Liver (tissue), 8 donors: ENCODE measurements at regions not wholly inside any gene's neighbourhood (a gene's known extent, or its start where the extent isn't known, plus 50 kb on each side); places are given as distances from the start of the nearest gene placed in this dataset.

Source experiments
- DNase-seq: peaks from one replicate; pipeline ENCODE4 v3.0.0-alpha.2; 2017; ENCODE audit warnings: low spot score
- H3K27ac ChIP-seq, 2 donors: one replicate each; pipeline ENCODE4 v1.7.0; 2013; ENCODE audit warnings: inconsistent platforms in 2 of 2, low read length in 2 of 2, control low read depth in 1 of 2, low read depth in 1 of 2, mild to moderate bottlenecking in 1 of 2
- H3K27me3 ChIP-seq, 4 donors: one replicate each; pipeline versions ENCODE4 v1.6.1 to v1.7.0; 2013; ENCODE audit warnings: low read length in 3 of 4, inconsistent platforms in 1 of 4, mild to moderate bottlenecking in 1 of 4, moderate library complexity in 1 of 4; ENCODE audit not compliant: control insufficient read depth in 4 of 4, insufficient read depth in 4 of 4
- H3K36me3 ChIP-seq, 4 donors: one replicate each; pipeline versions ENCODE4 v1.6.1 to v1.7.0; 2013; ENCODE audit warnings: low read length in 3 of 4, mild to moderate bottlenecking in 3 of 4, low read depth in 1 of 4, moderate library complexity in 1 of 4; ENCODE audit not compliant: control insufficient read depth in 4 of 4, insufficient read depth in 3 of 4
- H3K4me1 ChIP-seq, 4 donors: one replicate each; pipeline versions ENCODE4 v1.6.1 to v1.7.0; 2013; ENCODE audit warnings: low read length in 3 of 4, mild to moderate bottlenecking in 3 of 4, moderate library complexity in 1 of 4; ENCODE audit not compliant: control insufficient read depth in 4 of 4, insufficient read depth in 4 of 4
- H3K4me3 ChIP-seq, 3 donors: one replicate each; pipeline versions ENCODE4 v1.6.1 to v1.7.0; 2013; ENCODE audit warnings: low read length in 3 of 3, control low read depth in 1 of 3, low read depth in 1 of 3, mild to moderate bottlenecking in 1 of 3
- H3K9ac ChIP-seq, 2 donors: one replicate each; pipeline ENCODE4 v1.7.0; 2013; ENCODE audit warnings: low read length in 2 of 2, mild to moderate bottlenecking in 2 of 2, moderate library complexity in 2 of 2, control low read depth in 1 of 2, low read depth in 1 of 2
- H3K9me3 ChIP-seq, 4 donors: one replicate each; pipeline versions ENCODE4 v1.6.1 to v1.7.0; 2013; ENCODE audit warnings: low read length in 3 of 4; ENCODE audit not compliant: control insufficient read depth in 4 of 4
- ATF3 ChIP-seq: IDR thresholded peaks from 2 replicates; pipeline ENCODE4 v1.6.1; 2016; ENCODE audit warnings: antibody characterized with exemption
- CTCF ChIP-seq: fragments of 150-350 bp; IDR thresholded peaks from 2 replicates; pipeline ENCODE4 v1.5.1; 2017; ENCODE audit warnings: improper control_type of control experiment, low read depth, low read length; ENCODE audit not compliant: missing input control
- EGR1 ChIP-seq, 2 donors: IDR thresholded peaks; 2 replicates each; pipeline ENCODE4 v1.6.1; 2016 to 2018; ENCODE audit warnings: antibody characterized with exemption in 2 of 2, low read depth in 2 of 2
- FOXA1 ChIP-seq: IDR thresholded peaks from 2 replicates; pipeline ENCODE4 v1.6.1; 2016; ENCODE audit warnings: antibody characterized with exemption
- GABPA ChIP-seq, 2 donors: IDR thresholded peaks in 1 of 2; conservative IDR thresholded peaks in 1 of 2; 2 replicates each; pipeline ENCODE4 v1.6.1; 2016; ENCODE audit warnings: antibody characterized with exemption in 2 of 2, mild to moderate bottlenecking in 1 of 2, moderate library complexity in 1 of 2
- HNF4A ChIP-seq, 2 donors: conservative IDR thresholded peaks; 2 replicates each; pipeline ENCODE4 v1.6.1; 2016; ENCODE audit warnings: antibody characterized with exemption in 2 of 2, mild to moderate bottlenecking in 2 of 2
- HNF4G ChIP-seq: IDR thresholded peaks from 2 replicates; pipeline ENCODE4 v1.6.1; 2016; ENCODE audit warnings: antibody characterized with exemption
- JUND ChIP-seq, 2 donors: IDR thresholded peaks; 2 replicates each; pipeline ENCODE4 v1.6.1; 2016; ENCODE audit warnings: antibody characterized with exemption in 2 of 2
- MAX ChIP-seq: IDR thresholded peaks from 2 replicates; pipeline ENCODE4 v1.6.1; 2016; ENCODE audit warnings: antibody characterized with exemption
- NR2F2 ChIP-seq: IDR thresholded peaks from 2 replicates; pipeline ENCODE4 v1.6.1; 2016; ENCODE audit warnings: antibody characterized with exemption
- REST ChIP-seq: IDR thresholded peaks from 2 replicates; pipeline ENCODE4 v1.6.1; 2016; ENCODE audit warnings: antibody characterized with exemption, mild to moderate bottlenecking
- RXRA ChIP-seq, 2 donors: IDR thresholded peaks; 2 replicates each; pipeline ENCODE4 v1.6.1; 2017 to 2018; ENCODE audit warnings: antibody characterized with exemption in 2 of 2, mild to moderate bottlenecking in 1 of 2
- SP1 ChIP-seq: IDR thresholded peaks from 2 replicates; pipeline ENCODE4 v1.6.1; 2018; ENCODE audit warnings: antibody characterized with exemption, mild to moderate bottlenecking
- TAF1 ChIP-seq: conservative IDR thresholded peaks from 2 replicates; pipeline ENCODE4 v1.6.1; 2016; ENCODE audit warnings: antibody characterized with exemption, mild to moderate bottlenecking
- YY1 ChIP-seq: IDR thresholded peaks from 2 replicates; pipeline ENCODE4 v1.6.1; 2016; ENCODE audit warnings: antibody characterized with exemption, mild to moderate bottlenecking
- ZBTB33 ChIP-seq: IDR thresholded peaks from 2 replicates; pipeline ENCODE4 v1.6.1; 2016; ENCODE audit warnings: antibody characterized with exemption
- WGBS: extraction: QIAGEN DNeasy Blood & Tissue Kit; methylation state at CpG from one replicate; pipeline ENCODE4 v1.1.7; 2013; 5-methylcytosine and 5-hydroxymethylcytosine counted together
- donor health status: healthy.
- donor health status: healthy.
- donor health status: healthy.
- donor health status: healthy.
- donor health status: healthy.

- no peak for DNase-seq
- TF ChIP-seq FOXA1: no peak
- TF ChIP-seq RXRA (IDR thresholded peaks at IDR 0.05): no peak
- no peak for TF ChIP-seq HNF4G
- TF ChIP-seq CTCF: no peak
- no peak for TF ChIP-seq REST
- no peak for TF ChIP-seq YY1
- TF ChIP-seq EGR1 (IDR thresholded peaks at IDR 0.05; ENCODE audit: low read depth in 2 of 2): no peak
- no peak for TF ChIP-seq GABPA (IDR thresholded peaks at IDR 0.05 in 1 of 2, conservative IDR thresholded peaks at IDR 0.05 in 1 of 2)
- no peak for TF ChIP-seq NR2F2
- no peak for TF ChIP-seq JUND (IDR thresholded peaks at IDR 0.05)
- TF ChIP-seq TAF1: no peak
- no peak for TF ChIP-seq MAX
- TF ChIP-seq SP1: no peak
- TF ChIP-seq ATF3: no peak
- Histone ChIP-seq H3K4me3 (no peak overlapping the region), H3K9me3 (no peaks in the 10 kb centered on the region), H3K4me1 (no peaks in the 10 kb centered on the region), H3K27ac (no peak overlapping the region), H3K36me3 (no peaks in the 10 kb centered on the region), H3K27me3 (no peaks in the 10 kb centered on the region), H3K9ac (no peak overlapping the region)
Observed at GRCh38 chr2:71779774-71780105, 326.4 kb downstream of the DYSF start.

GRCh38 chr2:71778936-71779773 is 325.8 kb downstream of the DYSF start:
- WGBS: 73% methylated on average over 8 of the region's 8 CpGs
- Histone ChIP-seq H3K9ac (no peak overlapping the region), H3K4me1 (no peaks in the 10 kb centered on the region), H3K36me3 (no peaks in the 10 kb centered on the region), H3K27ac (no peak overlapping the region), H3K4me3 (no peak overlapping the region), H3K9me3 (no peaks in the 10 kb centered on the region), H3K27me3 (no peaks in the 10 kb centered on the region)
- no peak for DNase-seq
- TF ChIP-seq MAX (no peak), REST (no peak), HNF4G (no peak), EGR1 (IDR thresholded peaks at IDR 0.05; ENCODE audit: low read depth in 2 of 2) (no peak), HNF4A (conservative IDR thresholded peaks at IDR 0.05) (no peak), GABPA (IDR thresholded peaks at IDR 0.05 in 1 of 2, conservative IDR thresholded peaks at IDR 0.05 in 1 of 2) (no peak), CTCF (no peak), JUND (IDR thresholded peaks at IDR 0.05) (no peak), YY1 (no peak), TAF1 (no peak), FOXA1 (no peak), ZBTB33 (no peak)
